ENCODE measurements at regions not wholly inside any gene's neighbourhood (a gene's known extent, or its start where the extent isn't known, plus 50 kb on each side); places are given as distances from the start of the nearest gene placed in this dataset.
"Not testable (repeated sequence)": the region's sequence is repeated elsewhere in the genome, so short reads cannot be mapped to it uniquely, and the experiment has no call there.

DNA sequence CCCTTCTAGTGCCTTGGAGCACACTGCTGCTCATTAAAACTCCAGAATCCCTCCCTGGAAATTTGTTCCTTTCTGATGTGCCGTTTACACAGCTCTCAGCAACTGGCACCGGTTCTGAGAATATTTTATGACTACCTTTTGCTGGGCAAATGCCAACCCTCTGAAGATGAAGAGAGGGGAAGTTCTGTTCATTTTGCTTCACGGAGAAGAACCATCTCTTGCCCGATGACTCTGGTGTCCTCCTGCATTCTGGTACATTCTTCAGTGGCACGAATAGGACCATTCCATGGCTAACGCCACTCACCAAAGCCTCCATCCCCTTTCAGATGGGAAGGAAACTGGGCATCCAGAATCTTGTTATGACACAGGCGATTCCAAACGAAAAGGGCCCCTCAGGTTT lies 96.2 kb upstream of the SIM2 start:
- DNase-seq: no peak

GRCh38 chr21:36603221-36603620 lies 95.7 kb upstream of the SIM2 start:
- no peak for DNase-seq

DNA sequence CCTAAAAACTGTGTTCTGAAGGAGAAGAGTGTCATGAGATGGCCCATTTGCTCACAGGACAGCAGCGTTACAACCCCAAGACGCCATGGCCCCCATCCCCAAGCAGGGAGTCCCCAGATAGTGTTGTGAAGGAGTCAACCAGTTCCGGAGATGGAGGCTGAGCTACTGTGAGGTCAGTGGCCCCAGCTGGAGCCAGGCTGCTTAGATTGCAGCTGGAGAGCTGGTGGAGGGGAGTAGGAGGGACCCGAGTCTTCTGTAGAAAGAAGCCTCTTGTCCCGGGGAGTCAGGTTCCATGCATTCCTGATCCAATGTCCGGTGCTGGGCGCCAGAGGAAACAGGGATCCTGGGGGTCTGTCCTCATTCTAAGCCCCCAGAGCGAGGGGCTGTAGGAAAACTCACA lies 93.5 kb upstream of the SIM2 start:
- DNase-seq: no peak

- DNase-seq: no peak
These were observed 92.5 kb upstream of the SIM2 start for GRCh38 chr21:36606287-36606982.

- no peak for DNase-seq
These were observed 92.0 kb upstream of the SIM2 start for GRCh38 chr21:36606983-36607325.

GRCh38 chr21:36608041-36608896 lies 90.6 kb upstream of the SIM2 start:
- DNase-seq: no peak

DNA sequence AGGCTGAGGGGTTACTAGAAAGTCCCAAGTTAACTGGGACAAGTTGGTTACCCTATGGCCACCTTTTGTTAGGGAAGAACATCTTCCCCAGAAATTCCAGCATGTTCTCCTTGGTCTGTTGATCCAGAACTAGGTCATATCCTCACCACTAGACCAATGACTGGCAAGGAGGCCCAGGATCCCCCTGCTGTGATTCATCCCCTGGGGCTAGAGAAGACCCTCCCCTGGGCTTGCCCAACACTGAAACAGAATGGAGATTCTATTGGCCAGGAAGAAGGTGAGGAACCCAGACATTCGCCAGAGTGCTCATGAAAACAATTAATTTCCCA lies 90.1 kb upstream of the SIM2 start:
- no peak for DNase-seq

- no peak for DNase-seq
These were observed 89.3 kb upstream of the SIM2 start for GRCh38 chr21:36609654-36610053.

GRCh38 chr21:36610201-36610600 lies 88.7 kb upstream of the SIM2 start:
- no peak for DNase-seq

GRCh38 chr21:36610935-36611334 lies 88.0 kb upstream of the SIM2 start:
- no peak for DNase-seq

GRCh38 chr21:36611379-36611778 lies 87.5 kb upstream of the SIM2 start:
- no peak for DNase-seq

- DNase-seq: no peak
These were observed 85.9 kb upstream of the SIM2 start for GRCh38 chr21:36613059-36613458.

DNA sequence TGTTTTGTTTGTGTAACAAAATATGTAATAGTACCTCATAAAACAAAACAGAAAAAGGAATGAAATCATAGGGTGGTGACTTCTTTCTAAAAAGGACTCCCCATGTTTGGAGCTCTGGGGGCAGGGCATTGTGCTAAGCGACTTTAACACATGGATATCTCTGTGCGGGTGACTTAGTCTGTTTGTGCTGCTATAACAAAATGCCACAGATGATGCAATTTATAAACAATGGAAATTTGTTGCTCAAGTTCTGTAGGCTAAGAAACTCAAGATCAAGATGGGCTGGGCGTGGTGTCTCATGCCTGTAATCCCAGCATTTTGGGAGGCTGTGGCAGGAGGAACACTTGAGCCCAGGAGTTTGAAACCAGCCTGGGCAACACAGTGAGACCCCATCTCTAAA lies 85.4 kb upstream of the SIM2 start:
- DNase-seq: no peak

GRCh38 chr21:36615274-36615964 lies 83.5 kb upstream of the SIM2 start:
- peak in 1 of 2 experiments; percentile 55 for DNase-seq

DNA sequence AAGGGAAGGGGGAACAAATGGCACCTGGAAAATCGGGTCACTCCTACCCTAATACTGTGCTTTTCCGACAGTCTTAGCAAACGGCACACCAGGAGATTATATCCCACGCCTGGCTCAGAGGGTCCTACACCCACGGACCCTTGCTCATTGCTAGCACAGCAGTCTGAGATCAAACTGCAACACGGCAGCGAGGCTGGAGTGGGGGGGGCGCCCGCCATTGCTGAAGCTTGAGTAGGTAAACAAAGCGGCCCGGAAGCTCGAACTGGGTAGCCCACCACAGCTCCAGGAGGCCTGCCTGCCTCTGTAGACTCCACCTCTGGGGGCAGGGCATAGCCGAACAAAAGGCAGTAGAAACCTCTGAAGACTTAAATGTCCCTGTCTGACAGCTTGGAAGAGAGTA lies 82.1 kb upstream of the SIM2 start:
- not testable (repeated sequence) for DNase-seq

- not testable (repeated sequence) for DNase-seq
These were observed 77.1 kb upstream of the SIM2 start for GRCh38 chr21:36621794-36622193.

- no peak for DNase-seq
These were observed 74.8 kb upstream of the SIM2 start for GRCh38 chr21:36624105-36624504.

DNA sequence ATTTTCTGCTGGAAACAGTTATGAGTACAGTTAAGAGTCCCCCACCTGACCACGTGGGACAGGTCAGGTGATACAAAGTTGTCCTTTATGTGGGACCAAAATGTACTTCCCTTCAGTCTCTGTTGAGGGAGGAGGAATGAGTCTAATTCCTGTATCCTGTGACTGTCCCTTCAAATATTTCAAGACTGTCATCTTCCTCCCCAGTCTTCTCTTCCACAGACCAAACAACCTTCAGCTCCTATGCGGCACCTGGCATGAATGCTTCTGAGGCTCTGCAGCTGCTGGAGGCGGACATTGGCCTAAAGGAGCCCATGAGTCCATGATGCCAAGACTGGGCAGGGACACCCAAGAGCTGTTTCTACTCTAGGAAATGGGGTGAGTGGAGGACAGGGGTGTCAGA lies 72.1 kb upstream of the SIM2 start:
- DNase-seq: no peak

DNA sequence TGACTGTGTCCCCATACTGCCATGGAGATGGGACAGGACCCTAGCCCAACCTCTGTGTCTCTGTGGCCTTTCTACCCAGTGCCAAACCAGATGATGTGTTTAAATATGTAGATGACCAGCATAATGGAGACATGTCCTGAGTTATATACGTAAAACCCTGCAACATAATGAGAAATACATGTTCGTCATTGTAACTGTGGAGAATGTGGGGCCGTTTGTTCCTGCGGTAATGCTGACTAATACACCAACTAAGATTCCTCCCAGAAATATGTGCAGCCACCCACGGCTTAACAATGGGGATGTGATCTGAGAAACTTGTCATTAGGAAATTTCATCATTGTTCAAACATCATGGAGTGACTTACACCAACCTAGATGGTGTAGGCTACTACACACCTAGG lies 71.7 kb upstream of the SIM2 start:
- no peak for DNase-seq

- peak; percentile 57 to 66 for DNase-seq
These were observed 70.8 kb upstream of the SIM2 start for GRCh38 chr21:36628106-36628505.

DNA sequence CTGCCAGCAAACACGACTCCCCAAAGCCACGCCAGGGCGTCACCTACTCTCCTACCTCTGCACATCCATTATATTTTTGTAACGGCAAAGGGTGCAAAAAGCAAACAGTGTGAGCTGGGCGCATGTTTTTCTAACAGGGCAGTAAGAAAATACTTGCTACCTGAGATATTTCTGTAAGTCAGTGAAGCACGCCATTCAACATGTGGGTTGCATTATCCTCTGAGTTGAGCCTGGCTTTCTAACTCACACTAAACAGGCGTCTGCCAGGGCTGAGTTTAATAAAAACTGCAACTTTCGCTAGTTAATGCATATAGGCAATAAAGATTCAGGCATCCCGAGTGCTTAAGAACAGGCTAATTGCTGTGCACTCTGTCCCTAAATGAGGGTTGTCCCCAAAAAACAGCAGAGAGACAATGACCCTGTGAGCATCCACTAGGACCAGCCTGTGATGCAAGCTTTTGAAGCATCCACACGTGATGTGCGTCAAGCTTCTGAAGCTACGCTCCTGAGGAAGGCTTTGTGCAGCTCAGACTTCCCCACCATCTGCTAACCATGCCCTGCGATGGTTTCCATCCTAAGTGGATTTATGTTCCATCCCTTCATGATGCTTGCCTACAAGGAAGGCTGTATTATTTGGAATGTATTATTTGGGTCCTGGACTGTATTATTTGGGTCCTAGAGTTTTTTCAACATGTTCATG lies 70.0 kb upstream of the SIM2 start:
- no peak for DNase-seq

DNA sequence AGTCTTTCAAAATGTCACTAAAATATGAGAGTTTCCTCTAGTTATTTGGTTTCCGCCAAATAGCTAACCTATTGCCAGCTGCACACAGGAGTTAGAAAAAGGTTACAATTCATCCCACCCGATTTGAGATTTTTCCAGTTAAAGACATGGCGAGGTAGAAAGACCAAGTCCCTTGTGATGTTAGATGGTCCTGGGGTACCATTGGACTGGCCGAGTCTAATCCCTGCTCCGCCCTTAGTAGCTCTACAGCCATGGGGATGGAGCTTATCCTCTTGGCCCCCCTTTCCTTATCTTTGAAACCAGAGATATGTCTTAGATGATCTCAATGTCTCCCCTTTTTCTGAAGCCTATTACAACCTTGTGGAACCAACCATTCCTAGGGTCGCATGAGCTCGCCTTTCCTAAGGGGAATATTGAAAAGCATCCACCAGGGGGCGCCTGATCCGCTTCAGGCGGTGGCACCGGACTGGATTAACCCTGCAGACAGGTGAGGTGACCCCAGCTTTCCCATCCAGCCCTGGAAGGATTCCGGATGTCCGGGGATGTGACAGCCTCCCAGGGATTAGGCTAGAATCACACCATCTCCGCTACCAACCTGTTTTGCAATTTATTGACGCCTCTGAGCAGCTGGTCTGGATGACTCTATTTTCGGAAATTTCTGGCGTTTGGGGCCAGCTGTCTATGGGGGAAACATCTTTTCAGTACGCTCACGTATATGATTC lies 68.3 kb upstream of the SIM2 start:
- peak in 1 of 2 experiments; percentile 81 for DNase-seq

- DNase-seq: no peak
These were observed 62.9 kb upstream of the SIM2 start for GRCh38 chr21:36636016-36636415.

Data from NCI-H526 (cell line).